Ectodermal cell (in vitro differentiated cells): ENCODE measurements at regions not wholly inside any gene's neighbourhood (a gene's known extent, or its start where the extent isn't known, plus 50 kb on each side); places are given as distances from the start of the nearest gene placed in this dataset.
"Not testable (repeated sequence)": the region's sequence is repeated elsewhere in the genome, so short reads cannot be mapped to it uniquely, and the experiment has no call there.

Experiments used
- H3K27ac ChIP-seq: 2 replicates; pipeline ENCODE4 v1.7.0; 2013; ENCODE audit warnings: mild to moderate bottlenecking, low read depth, low read length; ENCODE audit not compliant: insufficient read depth, poor library complexity, severe bottlenecking
- H3K27me3 ChIP-seq: 2 replicates; pipeline ENCODE4 v1.7.0; 2013; ENCODE audit warnings: mild to moderate bottlenecking, low read length; ENCODE audit not compliant: insufficient read depth, control insufficient read depth, poor library complexity, severe bottlenecking
- H3K36me3 ChIP-seq: one replicate; pipeline ENCODE4 v1.7.0; 2013; ENCODE audit warnings: low read length; ENCODE audit not compliant: control insufficient read depth, insufficient read depth
- H3K4me1 ChIP-seq: one replicate; pipeline ENCODE4 v1.7.0; 2013; ENCODE audit warnings: low read length; ENCODE audit not compliant: control insufficient read depth, insufficient read depth
- H3K4me3 ChIP-seq: 2 replicates; pipeline ENCODE4 v1.7.0; 2013; ENCODE audit warnings: low read depth, low read length, control low read depth; ENCODE audit not compliant: insufficient read depth
- H3K9me3 ChIP-seq: 2 replicates; pipeline ENCODE4 v1.7.0; 2013; ENCODE audit warnings: mild to moderate bottlenecking, low read length, moderate library complexity; ENCODE audit not compliant: control insufficient read depth
- WGBS, 2 experiments: methylation state at CpG; one replicate each; pipeline ENCODE4 v1.1.7; 2013; ENCODE audit warnings: missing lambda C conversion rate in 2 of 2; 5-methylcytosine and 5-hydroxymethylcytosine counted together

- no peaks in the 10 kb centered on the region for H3K27me3 ChIP-seq
- 87 to 88% methylated on average over 4 of the region's 4 CpGs for WGBS, 2 experiments
- no peak overlapping the region for H3K4me3 ChIP-seq
- no peak overlapping the region for H3K27ac ChIP-seq
- H3K4me1 ChIP-seq: no peaks in the 10 kb centered on the region
- H3K36me3 ChIP-seq: no peaks in the 10 kb centered on the region
- no peaks in the 10 kb centered on the region for H3K9me3 ChIP-seq
Measured at GRCh38 chr18:27298214-27298804, 113.2 kb upstream of the CHST9 start.

GRCh38 chr18:27285973-27286562, 101.0 kb upstream of the CHST9 start:
- not testable (repeated sequence) for H3K27ac ChIP-seq, H3K36me3 ChIP-seq, H3K4me1 ChIP-seq, H3K9me3 ChIP-seq, H3K4me3 ChIP-seq, H3K27me3 ChIP-seq
- WGBS, 2 experiments: no CpG with 5 or more reads among the region's 2 CpGs

- no peaks in the 10 kb centered on the region for H3K9me3 ChIP-seq
- no peaks in the 10 kb centered on the region for H3K27me3 ChIP-seq
- H3K36me3 ChIP-seq: no peaks in the 10 kb centered on the region
- WGBS, 2 experiments: 94 to 97% methylated on average over 3 of the region's 3 CpGs
- H3K4me3 ChIP-seq: no peak overlapping the region
- no peaks in the 10 kb centered on the region for H3K4me1 ChIP-seq
- H3K27ac ChIP-seq: no peak overlapping the region
Measured at GRCh38 chr18:27278131-27278530, 93.0 kb upstream of the CHST9 start.

GRCh38 chr18:27277554-27277953, 92.4 kb upstream of the CHST9 start:
- 92 to 95% methylated on average over 3 of the region's 3 CpGs for WGBS, 2 experiments

GRCh38 chr18:27276886-27277285, 91.8 kb upstream of the CHST9 start:
- WGBS, 2 experiments: 92% methylated on average over 6 of the region's 6 CpGs
- no peak overlapping the region for H3K4me3 ChIP-seq
- no peaks in the 10 kb centered on the region for H3K27me3 ChIP-seq
- no peaks in the 10 kb centered on the region for H3K9me3 ChIP-seq
- no peak overlapping the region for H3K27ac ChIP-seq
- no peaks in the 10 kb centered on the region for H3K4me1 ChIP-seq
- no peaks in the 10 kb centered on the region for H3K36me3 ChIP-seq

More at GRCh38 chr18:27277554-27277953, 92.4 kb upstream of the CHST9 start:
- Histone ChIP-seq H3K9me3 (no peaks in the 10 kb centered on the region), H3K4me3 (no peak overlapping the region), H3K4me1 (no peaks in the 10 kb centered on the region), H3K36me3 (no peaks in the 10 kb centered on the region), H3K27me3 (no peaks in the 10 kb centered on the region), H3K27ac (no peak overlapping the region)

- 91 to 93% methylated on average over 2 of the region's 2 CpGs for WGBS, 2 experiments
- H3K36me3 ChIP-seq: no peaks in the 10 kb centered on the region
- H3K4me3 ChIP-seq: no peak overlapping the region
- no peaks in the 10 kb centered on the region for H3K4me1 ChIP-seq
- H3K9me3 ChIP-seq: no peaks in the 10 kb centered on the region
- no peaks in the 10 kb centered on the region for H3K27me3 ChIP-seq
- H3K27ac ChIP-seq: no peak overlapping the region
Measured at GRCh38 chr18:27276479-27276878, 91.4 kb upstream of the CHST9 start.

- H3K27ac ChIP-seq: no peak overlapping the region
- no peak overlapping the region for H3K4me3 ChIP-seq
- 90 to 100% methylated on average over 1 to 2 of the region's 3 CpGs for WGBS, 2 experiments
- no peaks in the 10 kb centered on the region for H3K27me3 ChIP-seq
- H3K4me1 ChIP-seq: no peaks in the 10 kb centered on the region
- H3K36me3 ChIP-seq: no peaks in the 10 kb centered on the region
- H3K9me3 ChIP-seq: no peaks in the 10 kb centered on the region
Measured at GRCh38 chr18:27274901-27275300, 89.8 kb upstream of the CHST9 start.

GRCh38 chr18:27270508-27270907, 85.4 kb upstream of the CHST9 start:
- Histone ChIP-seq H3K27me3 (no peaks in the 10 kb centered on the region), H3K9me3 (no peaks in the 10 kb centered on the region), H3K4me3 (no peak overlapping the region), H3K27ac (no peak overlapping the region), H3K4me1 (no peaks in the 10 kb centered on the region), H3K36me3 (no peaks in the 10 kb centered on the region)
- WGBS, 2 experiments: 95 to 100% methylated on average over 2 of the region's 2 CpGs

- Histone ChIP-seq H3K36me3 (no peaks in the 10 kb centered on the region), H3K27ac (no peak overlapping the region), H3K4me1 (no peaks in the 10 kb centered on the region), H3K27me3 (no peaks in the 10 kb centered on the region), H3K4me3 (no peak overlapping the region), H3K9me3 (peaks cover 6% of the 10 kb centered on the region)
- 94 to 100% methylated on average over 1 of the region's 1 CpG for WGBS, 2 experiments
Measured at GRCh38 chr18:27263369-27263768, 78.3 kb upstream of the CHST9 start.

- H3K27me3 ChIP-seq: no peaks in the 10 kb centered on the region
- no peak overlapping the region for H3K27ac ChIP-seq
- H3K4me3 ChIP-seq: no peak overlapping the region
- peaks cover 6% of the 10 kb centered on the region for H3K9me3 ChIP-seq
- no peaks in the 10 kb centered on the region for H3K4me1 ChIP-seq
- no peaks in the 10 kb centered on the region for H3K36me3 ChIP-seq
Measured at GRCh38 chr18:27261769-27262549, 76.9 kb upstream of the CHST9 start.
